Body of pancreas (tissue), 4 donors: ENCODE measurements at regions not wholly inside any gene's neighbourhood (a gene's known extent, or its start where the extent isn't known, plus 50 kb on each side); places are given as distances from the start of the nearest gene placed in this dataset.

Source experiments
- ATAC-seq: fragments of 150-250 bp; one replicate; pipeline ENCODE4 v1.9.1; 2016
- DNase-seq, 4 donors: peaks; one replicate each; pipeline ENCODE4 v3.0.0-alpha.2; 2019
- H3K27ac ChIP-seq, 4 donors: fragments of 200-600 bp; sonication (generic); 1 replicate in 3 of 4; 2 replicates in 1 of 4; pipeline versions ENCODE4 v1.5.1 to v1.6.1; 2016 to 2019; ENCODE audit warnings: mild to moderate bottlenecking in 1 of 4, mixed read lengths in 1 of 4, moderate library complexity in 1 of 4
- H3K27me3 ChIP-seq, 2 donors: fragments of 200-600 bp; sonication (generic); one replicate each; pipeline ENCODE4 v1.6.0; 2016; ENCODE audit warnings: mild to moderate bottlenecking in 1 of 2
- H3K36me3 ChIP-seq, 2 donors: fragments of 200-600 bp; sonication (generic); replicated peaks in 1 of 2; 2 replicates each; pipeline ENCODE4 v1.5.1; 2016; ENCODE audit warnings: low read depth in 2 of 2; ENCODE audit not compliant: insufficient read depth in 1 of 2
- H3K4me1 ChIP-seq: fragments of 200-600 bp; sonication (generic); one replicate; pipeline ENCODE4 v1.6.0; 2016
- H3K4me3 ChIP-seq, 2 donors: fragments of 200-600 bp; sonication (generic); 1 replicate in 1 of 2; 2 replicates in 1 of 2; pipeline ENCODE4 v1.5.1; 2016 to 2019
- H3K9me3 ChIP-seq, 3 donors: fragments of 200-600 bp; sonication (generic); 1 replicate in 2 of 3; 2 replicates in 1 of 3; pipeline ENCODE4 v1.5.1; 2016
- CTCF ChIP-seq, 7 experiments: fragments of 450-650 bp in 4 of 7; fragments of 200-600 bp in 3 of 7; sonication (generic) in 3 of 7; IDR thresholded peaks; one replicate each; pipeline ENCODE4 v1.5.1; 2016 to 2019; ENCODE audit warnings: antibody characterized with exemption in 7 of 7
- POLR2A ChIP-seq, 3 donors: fragments of 450-650 bp; IDR thresholded peaks; one replicate each; pipeline ENCODE4 v1.6.1; 2016; ENCODE audit warnings: antibody characterized with exemption in 3 of 3, mild to moderate bottlenecking in 2 of 3
- WGBS, 2 donors: methylation state at CpG; one replicate each; pipeline ENCODE4 v1.1.5; 2017; 5-methylcytosine and 5-hydroxymethylcytosine counted together
- intact Hi-C: fragments of 100-400 bp; cut with DNase I; formaldehyde crosslinking; loops from one replicate; pipeline ENCODE4 v1.15.1; 2023

GRCh38 chr12:92065018-92065499 lies 80.6 kb downstream of the BTG1 start:
- ATAC-seq: peak; percentile 96
- peak; percentile 81 to 96 (median 90) for DNase-seq
- intact Hi-C loops: no loop called here
- peaks cover 65% of the 10 kb centered on the region for H3K4me1 ChIP-seq
- 9 to 15% methylated on average over 8 of the region's 8 CpGs for WGBS, 2 donors
- no peaks in the 10 kb centered on the region for H3K27me3 ChIP-seq
- H3K4me3 ChIP-seq: no peak overlapping the region
- H3K36me3 ChIP-seq: no peaks in the 10 kb centered on the region
- peak overlapping the region; percentile 59 to 95 (median 85) for H3K27ac ChIP-seq
- peak in 2 of 3 donors; percentile 52 to 70 for TF ChIP-seq POLR2A (IDR thresholded peaks at IDR 0.05)
- TF ChIP-seq CTCF (IDR thresholded peaks at IDR 0.05): peak in 4 of 7 experiments; percentile 30 to 44 (median 32)
- H3K9me3 ChIP-seq: peaks cover 0 to 2% (median 0%) of the 10 kb centered on the region in 3 donors

GRCh38 chr12:92064422-92064821 lies 81.2 kb downstream of the BTG1 start:
- peak; percentile 26 to 59 (median 46) for DNase-seq

GRCh38 chr12:92063641-92064040 lies 82.0 kb downstream of the BTG1 start:
- Histone ChIP-seq H3K36me3 (no peaks in the 10 kb centered on the region), H3K4me3 (no peak overlapping the region), H3K9me3 (peaks cover 0 to 2% (median 0%) of the 10 kb centered on the region in 3 donors), H3K27ac (peak overlapping the region; percentile 59 to 95 (median 85)), H3K27me3 (no peaks in the 10 kb centered on the region), H3K4me1 (peaks cover 51% of the 10 kb centered on the region)
- no peak for TF ChIP-seq POLR2A (IDR thresholded peaks at IDR 0.05)
- no peak for TF ChIP-seq CTCF (IDR thresholded peaks at IDR 0.05)
- WGBS, 2 donors: 18 to 25% methylated on average over 3 of the region's 3 CpGs
- intact Hi-C loops: no loop called here
- ATAC-seq (no peak), DNase-seq (peak in 1 of 4 donors; percentile 24)

More at GRCh38 chr12:92064422-92064821, 81.2 kb downstream of the BTG1 start:
- WGBS, 2 donors: 0 to 19% methylated on average over 1 of the region's 1 CpG
- peaks cover 58% of the 10 kb centered on the region for H3K4me1 ChIP-seq
- peak overlapping the region; percentile 59 to 95 (median 85) for H3K27ac ChIP-seq
- H3K4me3 ChIP-seq: no peak overlapping the region
- no peaks in the 10 kb centered on the region for H3K36me3 ChIP-seq
- ATAC-seq: peak; percentile 45
- H3K9me3 ChIP-seq: peaks cover 0 to 2% (median 0%) of the 10 kb centered on the region in 3 donors
- intact Hi-C loops: no loop called here
- H3K27me3 ChIP-seq: no peaks in the 10 kb centered on the region
- TF ChIP-seq CTCF (IDR thresholded peaks at IDR 0.05) (no peak), POLR2A (IDR thresholded peaks at IDR 0.05) (no peak)

GRCh38 chr12:92062539-92063493 lies 82.8 kb downstream of the BTG1 start:
- intact Hi-C loops: no loop called here
- ATAC-seq: no peak
- Histone ChIP-seq H3K27me3 (no peaks in the 10 kb centered on the region), H3K4me3 (no peak overlapping the region), H3K4me1 (peaks cover 44% of the 10 kb centered on the region), H3K36me3 (no peaks in the 10 kb centered on the region), H3K27ac (peak overlapping the region in 3 of 4 donors; percentile 59 to 95 (median 86)), H3K9me3 (peaks cover 0 to 2% (median 0%) of the 10 kb centered on the region in 3 donors)
- DNase-seq: no peak
- 47 to 53% methylated on average over 6 of the region's 6 CpGs for WGBS, 2 donors
- no peak for TF ChIP-seq POLR2A (IDR thresholded peaks at IDR 0.05)
- TF ChIP-seq CTCF (IDR thresholded peaks at IDR 0.05): no peak
